Hepatocyte (in vitro differentiated cells): ENCODE measurements at regions not wholly inside any gene's neighbourhood (a gene's known extent, or its start where the extent isn't known, plus 50 kb on each side); places are given as distances from the start of the nearest gene placed in this dataset.

Experiments
- DNase-seq: peaks from one replicate; pipeline ENCODE4 v3.0.0-alpha.2; 2016; ENCODE audit warnings: low spot score
- H2AFZ ChIP-seq: fragments of 200-600 bp; sonication (generic); 2 replicates; pipeline ENCODE4 v1.6.0; 2016; ENCODE audit warnings: antibody characterized with exemption, mild to moderate bottlenecking
- H3K27ac ChIP-seq: fragments of 200-600 bp; sonication (generic); 2 replicates; pipeline ENCODE4 v1.5.1; 2016; ENCODE audit warnings: mild to moderate bottlenecking
- H3K27me3 ChIP-seq: fragments of 200-600 bp; sonication (generic); 2 replicates; pipeline ENCODE4 v1.6.1; 2016
- H3K36me3 ChIP-seq: fragments of 200-600 bp; sonication (generic); replicated peaks from 2 replicates; pipeline ENCODE4 v1.5.1; 2016; ENCODE audit warnings: low read depth; ENCODE audit not compliant: insufficient read depth
- H3K4me1 ChIP-seq: fragments of 200-600 bp; sonication (generic); 2 replicates; pipeline ENCODE4 v1.5.1; 2016; ENCODE audit warnings: mild to moderate bottlenecking, moderate library complexity; ENCODE audit not compliant: insufficient read depth
- H3K4me2 ChIP-seq: fragments of 200-600 bp; sonication (generic); 2 replicates; pipeline ENCODE4 v1.6.0; 2016
- H3K4me3 ChIP-seq: fragments of 200-600 bp; sonication (generic); 2 replicates; pipeline ENCODE4 v1.5.1; 2016; ENCODE audit warnings: mild to moderate bottlenecking
- H3K79me2 ChIP-seq: fragments of 200-600 bp; sonication (generic); 2 replicates; pipeline ENCODE4 v1.6.0; 2017; ENCODE audit warnings: mild to moderate bottlenecking
- H3K9me2 ChIP-seq: fragments of 200-600 bp; sonication (generic); replicated peaks from 2 replicates; pipeline ENCODE4 v1.6.0; 2017; ENCODE audit warnings: mild to moderate bottlenecking; ENCODE audit not compliant: insufficient read depth
- H3K9me3 ChIP-seq: fragments of 200-600 bp; sonication (generic); 2 replicates; pipeline ENCODE4 v1.5.1; 2016; ENCODE audit warnings: low read depth, mild to moderate bottlenecking
- H4K20me1 ChIP-seq: fragments of 200-600 bp; sonication (generic); 2 replicates; pipeline ENCODE4 v1.6.0; 2016; ENCODE audit warnings: mild to moderate bottlenecking; ENCODE audit not compliant: insufficient read depth, poor library complexity, severe bottlenecking
- CTCF ChIP-seq: fragments of 200-600 bp; sonication (generic); IDR thresholded peaks from 2 replicates; pipeline ENCODE4 v1.5.1; 2016; ENCODE audit warnings: antibody characterized with exemption, mild to moderate bottlenecking; ENCODE audit not compliant: poor library complexity
- EZH2 ChIP-seq: fragments of 200-600 bp; sonication (generic); IDR thresholded peaks from 2 replicates; pipeline ENCODE4 v1.6.1; 2016; ENCODE audit warnings: antibody characterized with exemption, mild to moderate bottlenecking, borderline replicate concordance
- EZH2phosphoT487 ChIP-seq: fragments of 200-600 bp; sonication (generic); IDR thresholded peaks from one replicate; pipeline ENCODE4 v1.6.1; 2018; ENCODE audit warnings: antibody characterized with exemption, mild to moderate bottlenecking, low read depth, moderate library complexity; ENCODE audit not compliant: unreplicated experiment, severe bottlenecking
- WGBS: methylation state at CpG from one replicate; pipeline ENCODE4 v1.1.6; 2016; ENCODE audit warnings: low lambda C conversion rate; ENCODE audit errors: missing lambda C conversion rate; 5-methylcytosine and 5-hydroxymethylcytosine counted together

GRCh38 chr6:87943191-87943590, 104.5 kb upstream of the SPACA1 start:
- no peak for TF ChIP-seq EZH2
- TF ChIP-seq CTCF = no peak
- TF ChIP-seq EZH2phosphoT487 = no peak
- Histone ChIP-seq H3K4me3 (no peak overlapping the region), H3K27me3 (no peaks in the 10 kb centered on the region), H3K4me2 (no peak overlapping the region), H4K20me1 (no peaks in the 10 kb centered on the region), H3K9me3 (no peaks in the 10 kb centered on the region), H3K36me3 (no peaks in the 10 kb centered on the region), H3K27ac (no peak overlapping the region), H3K79me2 (no peaks in the 10 kb centered on the region), H3K9me2 (no peaks in the 10 kb centered on the region), H3K4me1 (peaks cover 4% of the 10 kb centered on the region), H2AFZ (no peak overlapping the region)
- no peak for DNase-seq
- 92% methylated on average over 3 of the region's 3 CpGs for WGBS

- DNase-seq = no peak
- peaks cover 4% of the 10 kb centered on the region for H3K4me1 ChIP-seq
- no peak overlapping the region for H3K27ac ChIP-seq
- WGBS = 91% methylated on average over 2 of the region's 2 CpGs
- H4K20me1 ChIP-seq = no peaks in the 10 kb centered on the region
- no peak overlapping the region for H3K4me2 ChIP-seq
- no peaks in the 10 kb centered on the region for H3K9me2 ChIP-seq
- TF ChIP-seq EZH2 (no peak), CTCF (no peak), EZH2phosphoT487 (no peak)
- H2AFZ ChIP-seq = no peak overlapping the region
- no peak overlapping the region for H3K4me3 ChIP-seq
- no peaks in the 10 kb centered on the region for H3K9me3 ChIP-seq
- H3K79me2 ChIP-seq = no peaks in the 10 kb centered on the region
- H3K27me3 ChIP-seq = no peaks in the 10 kb centered on the region
- no peaks in the 10 kb centered on the region for H3K36me3 ChIP-seq
Measured at GRCh38 chr6:87941556-87942358, 105.9 kb upstream of the SPACA1 start.

GRCh38 chr6:87939776-87940175, 107.9 kb upstream of the SPACA1 start:
- Histone ChIP-seq H3K9me2 (no peaks in the 10 kb centered on the region), H3K4me2 (no peak overlapping the region), H3K79me2 (no peaks in the 10 kb centered on the region), H3K9me3 (no peaks in the 10 kb centered on the region), H2AFZ (no peak overlapping the region), H3K4me1 (peaks cover under 1% of the 10 kb centered on the region), H3K36me3 (no peaks in the 10 kb centered on the region), H3K27me3 (no peaks in the 10 kb centered on the region), H4K20me1 (no peaks in the 10 kb centered on the region), H3K27ac (no peak overlapping the region), H3K4me3 (no peak overlapping the region)
- DNase-seq = no peak
- TF ChIP-seq CTCF = no peak
- no peak for TF ChIP-seq EZH2
- TF ChIP-seq EZH2phosphoT487 = no peak
- WGBS = 100% methylated on average over 1 of the region's 1 CpG
